ENCODE measurements at regions not wholly inside any gene's neighbourhood (a gene's known extent, or its start where the extent isn't known, plus 50 kb on each side); places are given as distances from the start of the nearest gene placed in this dataset.

- intact Hi-C loops (cut with DNase I) = no loop called here
- TF ChIP-seq POLR2A (IDR thresholded peaks at IDR 0.05) (no peak), CTCF (IDR thresholded peaks at IDR 0.05) (no peak)
- H3K36me3 ChIP-seq = no peaks in the 10 kb centered on the region
- no peak for DNase-seq
- H3K4me1 ChIP-seq = no peaks in the 10 kb centered on the region
- 68 to 73% methylated on average over 3 of the region's 3 CpGs for WGBS, 2 donors
- no peak overlapping the region for H3K4me3 ChIP-seq
- H3K27ac ChIP-seq = no peak overlapping the region
- H3K27me3 ChIP-seq = no peaks in the 10 kb centered on the region
- no peaks in the 10 kb centered on the region for H3K9me3 ChIP-seq
Observed at GRCh38 chr2:155384555-155385123, 686.1 kb downstream of the KCNJ3 start.

- Histone ChIP-seq H3K36me3 (no peaks in the 10 kb centered on the region), H3K27me3 (no peaks in the 10 kb centered on the region), H3K9me3 (no peaks in the 10 kb centered on the region), H3K4me1 (no peaks in the 10 kb centered on the region), H3K4me3 (no peak overlapping the region), H3K27ac (no peak overlapping the region)
- WGBS, 2 donors = 49 to 60% methylated on average over 3 of the region's 3 CpGs
- TF ChIP-seq POLR2A (IDR thresholded peaks at IDR 0.05) (no peak), CTCF (IDR thresholded peaks at IDR 0.05) (no peak)
- no peak for DNase-seq
- intact Hi-C loops (cut with DNase I) = no loop called here
Observed at GRCh38 chr2:155382776-155383175, 684.3 kb downstream of the KCNJ3 start.

- no peaks in the 10 kb centered on the region for H3K4me1 ChIP-seq
- H3K36me3 ChIP-seq = no peaks in the 10 kb centered on the region
- 38 to 42% methylated on average over 1 of the region's 1 CpG for WGBS, 2 donors
- intact Hi-C loops (cut with DNase I) = no loop called here
- no peak overlapping the region for H3K4me3 ChIP-seq
- no peak for DNase-seq
- TF ChIP-seq POLR2A (IDR thresholded peaks at IDR 0.05) (no peak), CTCF (IDR thresholded peaks at IDR 0.05) (no peak)
- H3K27ac ChIP-seq = no peak overlapping the region
- no peaks in the 10 kb centered on the region for H3K9me3 ChIP-seq
- no peaks in the 10 kb centered on the region for H3K27me3 ChIP-seq
Observed at GRCh38 chr2:155381436-155381835, 682.9 kb downstream of the KCNJ3 start.

- no peaks in the 10 kb centered on the region for H3K9me3 ChIP-seq
- no peak overlapping the region for H3K27ac ChIP-seq
- intact Hi-C loops (cut with DNase I) = no loop called here
- H3K36me3 ChIP-seq = no peaks in the 10 kb centered on the region
- no peak for DNase-seq
- WGBS, 2 donors = 59 to 61% methylated on average over 2 of the region's 2 CpGs
- TF ChIP-seq POLR2A (IDR thresholded peaks at IDR 0.05) (no peak), CTCF (IDR thresholded peaks at IDR 0.05) (no peak)
- H3K27me3 ChIP-seq = no peaks in the 10 kb centered on the region
- no peak overlapping the region for H3K4me3 ChIP-seq
- H3K4me1 ChIP-seq = no peaks in the 10 kb centered on the region
Observed at GRCh38 chr2:155379494-155379893, 681.0 kb downstream of the KCNJ3 start.

- 27 to 53% methylated on average over 1 of the region's 1 CpG for WGBS, 2 donors
- Histone ChIP-seq H3K27me3 (no peaks in the 10 kb centered on the region), H3K36me3 (no peaks in the 10 kb centered on the region), H3K4me1 (no peaks in the 10 kb centered on the region), H3K9me3 (no peaks in the 10 kb centered on the region), H3K27ac (no peak overlapping the region), H3K4me3 (no peak overlapping the region)
- DNase-seq = no peak
- TF ChIP-seq CTCF (IDR thresholded peaks at IDR 0.05) (no peak), POLR2A (IDR thresholded peaks at IDR 0.05) (no peak)
- intact Hi-C loops (cut with DNase I) = no loop called here
Observed at GRCh38 chr2:155377931-155378444, 679.5 kb downstream of the KCNJ3 start.
